Neutrophil (primary cell): ENCODE measurements at regions not wholly inside any gene's neighbourhood (a gene's known extent, or its start where the extent isn't known, plus 50 kb on each side); places are given as distances from the start of the nearest gene placed in this dataset.
A peak's percentile ranks its signal among the peaks of the same experiment; 100 is the strongest.

Experiments used
- H3K27ac ChIP-seq: fragments of 200-600 bp; sonication (generic); 2 replicates; pipeline ENCODE4 v1.5.1; 2016; ENCODE audit warnings: mild to moderate bottlenecking, moderate library complexity
- H3K27me3 ChIP-seq: fragments of 200-600 bp; sonication (generic); 2 replicates; pipeline ENCODE4 v1.6.0; 2016; ENCODE audit warnings: mild to moderate bottlenecking
- H3K36me3 ChIP-seq: fragments of 200-600 bp; sonication (generic); 2 replicates; pipeline ENCODE4 v1.5.1; 2017
- H3K4me1 ChIP-seq, 2 experiments: fragments of 200-600 bp in 1 of 2; sonication (generic) in 1 of 2; 1 replicate in 1 of 2; 2 replicates in 1 of 2; pipeline versions ENCODE4 v1.5.1 to v1.6.1; 2013 to 2016; ENCODE audit warnings: low read depth in 1 of 2, low read length in 1 of 2, mild to moderate bottlenecking in 1 of 2, moderate library complexity in 1 of 2; ENCODE audit not compliant: control insufficient read depth in 1 of 2, insufficient read depth in 1 of 2
- H3K4me3 ChIP-seq, 2 experiments: fragments of 200-600 bp in 1 of 2; sonication (generic) in 1 of 2; 1 replicate in 1 of 2; 2 replicates in 1 of 2; pipeline ENCODE4 v1.5.1; 2013 to 2016; ENCODE audit warnings: low read depth in 1 of 2, low read length in 1 of 2, mild to moderate bottlenecking in 1 of 2, moderate library complexity in 1 of 2
- H3K9me3 ChIP-seq: fragments of 200-600 bp; sonication (generic); 2 replicates; pipeline ENCODE4 v1.5.1; 2016
- CTCF ChIP-seq: fragments of 200-600 bp; sonication (generic); IDR thresholded peaks from 2 replicates; pipeline ENCODE4 v1.5.1; 2016; ENCODE audit warnings: antibody characterized with exemption

GRCh38 chrX:43595931-43596330 is 60.2 kb upstream of the MAOA start:
- Histone ChIP-seq H3K27ac (peak overlapping the region; percentile 71), H3K27me3 (no peaks in the 10 kb centered on the region), H3K36me3 (no peaks in the 10 kb centered on the region), H3K4me1 (peaks cover 15 to 26% of the 10 kb centered on the region in 2 experiments), H3K4me3 (no peak overlapping the region), H3K9me3 (no peaks in the 10 kb centered on the region)
- no peak for TF ChIP-seq CTCF

- no peak overlapping the region for H3K4me3 ChIP-seq
- no peaks in the 10 kb centered on the region for H3K36me3 ChIP-seq
- H3K27ac ChIP-seq, result no peak overlapping the region
- no peaks in the 10 kb centered on the region for H3K4me1 ChIP-seq
- H3K27me3 ChIP-seq, result no peaks in the 10 kb centered on the region
- H3K9me3 ChIP-seq, result no peaks in the 10 kb centered on the region
- TF ChIP-seq CTCF, result no peak
Measured at GRCh38 chrX:43604753-43605152, 51.3 kb upstream of the MAOA start.

DNA sequence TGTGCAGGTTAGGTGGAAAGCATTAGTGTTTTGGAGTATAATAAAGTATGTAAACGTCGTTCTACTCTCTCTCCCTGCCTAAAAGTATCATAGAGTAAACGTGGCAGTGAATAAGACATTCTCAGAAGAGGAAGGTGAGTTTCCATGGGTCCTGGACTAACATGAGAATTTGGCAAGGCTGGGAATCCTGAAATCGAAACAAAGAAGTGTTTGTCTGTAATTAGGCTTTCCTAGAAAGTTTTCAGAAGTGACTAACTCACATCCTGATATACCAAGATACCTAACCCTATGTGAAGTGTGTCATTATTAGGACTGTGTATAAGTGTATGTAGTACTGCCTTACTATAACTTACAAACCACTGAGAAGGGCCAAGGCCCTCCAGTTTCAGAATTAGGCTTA is 50.7 kb upstream of the MAOA start:
- no peak overlapping the region for H3K27ac ChIP-seq
- H3K36me3 ChIP-seq, result no peaks in the 10 kb centered on the region
- H3K27me3 ChIP-seq, result no peaks in the 10 kb centered on the region
- no peak for TF ChIP-seq CTCF
- H3K4me1 ChIP-seq, result no peaks in the 10 kb centered on the region
- H3K9me3 ChIP-seq, result no peaks in the 10 kb centered on the region
- H3K4me3 ChIP-seq, result no peak overlapping the region
